H9 (cell line): ENCODE measurements at regions not wholly inside any gene's neighbourhood (a gene's known extent, or its start where the extent isn't known, plus 50 kb on each side); places are given as distances from the start of the nearest gene placed in this dataset.

Experiments
- DNase-seq: peaks from one replicate; pipeline ENCODE4 v3.0.0-alpha.2; 2017
- H2AFZ ChIP-seq: one replicate; pipeline ENCODE4 v1.6.1; 2013; ENCODE audit warnings: mild to moderate bottlenecking, low read length, control low read depth, moderate library complexity
- H2AK5ac ChIP-seq: 2 replicates; pipeline ENCODE4 v1.6.1; 2013; ENCODE audit warnings: low read length, control low read depth, mixed read lengths; ENCODE audit not compliant: insufficient read length
- H2BK120ac ChIP-seq: one replicate; pipeline ENCODE4 v1.6.1; 2013; ENCODE audit warnings: low read depth, mild to moderate bottlenecking, low read length, control low read depth, inconsistent platforms; ENCODE audit not compliant: poor library complexity, severe bottlenecking
- H2BK12ac ChIP-seq: 2 replicates; pipeline ENCODE4 v1.6.1; 2013; ENCODE audit warnings: low read length, control low read depth, mixed read lengths, low read depth; ENCODE audit not compliant: insufficient read length
- H2BK15ac ChIP-seq: 2 replicates; pipeline ENCODE4 v1.6.1; 2013; ENCODE audit warnings: low read depth, low read length, control low read depth
- H2BK20ac ChIP-seq: one replicate; pipeline ENCODE4 v1.6.1; 2013; ENCODE audit warnings: low read depth, mild to moderate bottlenecking, low read length, control low read depth, inconsistent platforms; ENCODE audit not compliant: poor library complexity, severe bottlenecking
- H2BK5ac ChIP-seq: 2 replicates; pipeline ENCODE4 v1.6.1; 2013; ENCODE audit warnings: low read length, control low read depth, mixed read lengths; ENCODE audit not compliant: insufficient read length
- H3K14ac ChIP-seq: 2 replicates; pipeline ENCODE4 v1.6.1; 2013; ENCODE audit warnings: low read length, control low read depth; ENCODE audit not compliant: insufficient read depth
- H3K18ac ChIP-seq: 2 replicates; pipeline ENCODE4 v1.6.1; 2013; ENCODE audit warnings: low read depth, mild to moderate bottlenecking, mixed read lengths, low read length, control low read depth; ENCODE audit not compliant: insufficient read length
- H3K23ac ChIP-seq: 2 replicates; pipeline ENCODE4 v1.6.1; 2013; ENCODE audit warnings: low read length, control low read depth, mixed read lengths, low read depth; ENCODE audit not compliant: insufficient read length
- H3K23me2 ChIP-seq: 2 replicates; pipeline ENCODE4 v1.6.1; 2013; ENCODE audit warnings: low read depth, mild to moderate bottlenecking, mixed read lengths, low read length, control low read depth; ENCODE audit not compliant: insufficient read length, poor library complexity, severe bottlenecking
- H3K27ac ChIP-seq: 2 replicates; pipeline ENCODE4 v1.5.1; 2013; ENCODE audit warnings: low read length, control low read depth, mixed read lengths, low read depth; ENCODE audit not compliant: insufficient read length
- H3K27me3 ChIP-seq: 2 replicates; pipeline ENCODE4 v1.6.1; 2013; ENCODE audit warnings: low read length, control low read depth, inconsistent platforms; ENCODE audit not compliant: insufficient read depth
- H3K4ac ChIP-seq: 2 replicates; pipeline ENCODE4 v1.6.1; 2013; ENCODE audit warnings: low read depth, mild to moderate bottlenecking, control low read depth, inconsistent platforms, low read length, moderate library complexity
- H3K4me1 ChIP-seq: 2 replicates; pipeline ENCODE4 v1.6.1; 2013; ENCODE audit warnings: low read length, control low read depth, inconsistent platforms; ENCODE audit not compliant: insufficient read depth
- H3K4me2 ChIP-seq: 2 replicates; pipeline ENCODE4 v1.6.1; 2013; ENCODE audit warnings: low read length, control low read depth, mixed read lengths; ENCODE audit not compliant: insufficient read length, insufficient read depth
- H3K56ac ChIP-seq: 2 replicates; pipeline ENCODE4 v1.6.1; 2013; ENCODE audit warnings: low read depth, mild to moderate bottlenecking, mixed read lengths, low read length, control low read depth; ENCODE audit not compliant: insufficient read length
- H3K79me1 ChIP-seq: 2 replicates; pipeline ENCODE4 v1.6.1; 2013; ENCODE audit warnings: low read depth, mild to moderate bottlenecking, moderate library complexity, low read length, control low read depth, inconsistent platforms; ENCODE audit not compliant: insufficient read depth, poor library complexity, severe bottlenecking
- H3K79me2 ChIP-seq: 2 replicates; pipeline ENCODE4 v1.6.1; 2013; ENCODE audit warnings: low read length, control low read depth, inconsistent platforms; ENCODE audit not compliant: insufficient read depth
- H3K9ac ChIP-seq: 2 replicates; pipeline ENCODE4 v1.6.1; 2013; ENCODE audit warnings: low read length, control low read depth, mixed read lengths; ENCODE audit not compliant: insufficient read length; ENCODE audit errors: extremely low read depth
- H3K9me3 ChIP-seq: one replicate; pipeline ENCODE4 v1.6.1; 2013; ENCODE audit warnings: low read depth, low read length, inconsistent platforms; ENCODE audit not compliant: control insufficient read depth
- H3T11ph ChIP-seq: one replicate; pipeline ENCODE4 v1.6.1; 2013; ENCODE audit warnings: mild to moderate bottlenecking, low read length, control low read depth, inconsistent platforms
- H4K20me1 ChIP-seq: one replicate; pipeline ENCODE4 v1.6.1; 2013; ENCODE audit not compliant: control insufficient read depth, insufficient read length, insufficient read depth
- H4K5ac ChIP-seq: 2 replicates; pipeline ENCODE4 v1.6.1; 2013; ENCODE audit warnings: low read depth, mild to moderate bottlenecking, mixed read lengths, low read length, control low read depth; ENCODE audit not compliant: insufficient read length
- H4K8ac ChIP-seq: replicated peaks from 2 replicates; pipeline ENCODE4 v1.6.1; 2013; ENCODE audit warnings: low read length, control low read depth, mixed read lengths, low read depth; ENCODE audit not compliant: insufficient read length
- H4K91ac ChIP-seq: 2 replicates; pipeline ENCODE4 v1.6.1; 2013; ENCODE audit warnings: low read depth, mild to moderate bottlenecking, moderate library complexity, mixed read lengths, low read length, control low read depth; ENCODE audit not compliant: insufficient read length
- H3K27ac Mint-ChIP-seq, 3 experiments: 2 replicates in 2 of 3; 3 replicates in 1 of 3; pipeline ENCODE4 v1.8.0; 2020 to 2021; ENCODE audit warnings: mixed read lengths in 3 of 3, mild to moderate bottlenecking in 1 of 3, moderate library complexity in 1 of 3
- H3K27me3 Mint-ChIP-seq: 2 replicates; pipeline ENCODE4 v1.8.0; 2021; ENCODE audit warnings: low read depth, mild to moderate bottlenecking, moderate library complexity, mixed read lengths
- H3K36me3 Mint-ChIP-seq, 3 experiments: 2 replicates in 2 of 3; 3 replicates in 1 of 3; pipeline ENCODE4 v1.8.0; 2020 to 2021; ENCODE audit warnings: low read depth in 3 of 3, mixed read lengths in 3 of 3; ENCODE audit not compliant: insufficient read depth in 1 of 3
- H3K4me1 Mint-ChIP-seq, 2 experiments: 2 replicates each; pipeline ENCODE4 v1.8.0; 2020; ENCODE audit warnings: mixed read lengths in 2 of 2
- H3K4me3 Mint-ChIP-seq, 2 experiments: 2 replicates in 1 of 2; 3 replicates in 1 of 2; pipeline ENCODE4 v1.8.0; 2020 to 2021; ENCODE audit warnings: mild to moderate bottlenecking in 2 of 2, mixed read lengths in 2 of 2, moderate library complexity in 1 of 2
- H3K9me3 Mint-ChIP-seq, 2 experiments: 2 replicates in 1 of 2; 3 replicates in 1 of 2; pipeline ENCODE4 v1.8.0; 2020; ENCODE audit warnings: mild to moderate bottlenecking in 2 of 2, mixed read lengths in 2 of 2, moderate library complexity in 1 of 2
- CTCF ChIP-seq: fragments of 200-600 bp; sonication (generic); conservative IDR thresholded peaks from 3 replicates; pipeline ENCODE4 v1.8.0; 2021; ENCODE audit warnings: antibody characterized with exemption, mild to moderate bottlenecking
- WGBS: extraction: QIAGEN DNeasy Blood & Tissue Kit; methylation state at CpG from one replicate; pipeline ENCODE4 v1.1.7; 2013; ENCODE audit warnings: missing lambda C conversion rate, low lambda C conversion rate, mixed read lengths; ENCODE audit not compliant: insufficient read length; ENCODE audit errors: extremely low coverage; 5-methylcytosine and 5-hydroxymethylcytosine counted together

DNA sequence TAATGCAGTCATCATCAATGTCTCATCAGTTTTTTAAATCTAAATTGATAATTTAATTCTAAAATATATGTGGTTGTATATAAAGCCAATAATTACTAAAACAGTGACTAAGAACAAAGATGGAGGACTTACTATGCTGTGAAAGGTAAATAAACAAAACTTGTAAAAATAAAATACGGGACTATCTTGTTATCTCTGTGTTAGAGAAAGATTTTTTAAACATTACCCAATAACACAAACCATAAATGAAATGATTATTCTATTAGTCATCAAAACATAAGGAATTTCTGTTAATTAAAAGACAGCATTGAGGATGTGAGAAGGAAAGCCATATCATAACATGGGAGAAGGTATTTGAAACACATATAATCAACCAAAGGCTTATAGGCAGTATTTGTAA is 226.2 kb upstream of the SMC2 start:
- Mint-ChIP-seq H3K9me3 (no peaks in the 10 kb centered on the region; a peak in 1 of 5 replicates), H3K4me1 (no peaks in the 10 kb centered on the region), H3K36me3 (no peaks in the 10 kb centered on the region), H3K27me3 (no peaks in the 10 kb centered on the region), H3K27ac (no peak overlapping the region), H3K4me3 (no peak overlapping the region)
- H3K4me1 ChIP-seq = no peaks in the 10 kb centered on the region
- no peaks in the 10 kb centered on the region for H3K9me3 ChIP-seq
- H3K4me2 ChIP-seq = no peak overlapping the region
- H2BK20ac ChIP-seq = no peak overlapping the region
- no peak overlapping the region for H3K56ac ChIP-seq
- H3T11ph ChIP-seq = no peak overlapping the region
- no peaks in the 10 kb centered on the region for H3K23me2 ChIP-seq
- no peak overlapping the region for H2BK120ac ChIP-seq
- no CpG with 5 or more reads among the region's 1 CpG for WGBS
- H3K4ac ChIP-seq = no peak overlapping the region
- H2BK12ac ChIP-seq = no peak overlapping the region
- H4K8ac ChIP-seq = no peak overlapping the region
- no peak for TF ChIP-seq CTCF
- no peak overlapping the region for H3K14ac ChIP-seq
- H3K79me2 ChIP-seq = no peaks in the 10 kb centered on the region
- no peaks in the 10 kb centered on the region for H3K27me3 ChIP-seq
- no peak overlapping the region for H2BK15ac ChIP-seq
- H2AK5ac ChIP-seq = no peak overlapping the region
- H4K5ac ChIP-seq = no peak overlapping the region
- H4K91ac ChIP-seq = no peak overlapping the region
- no peak overlapping the region for H3K9ac ChIP-seq
- H3K18ac ChIP-seq = no peak overlapping the region
- H3K27ac ChIP-seq = no peak overlapping the region
- DNase-seq = no peak
- H3K79me1 ChIP-seq = no peaks in the 10 kb centered on the region
- no peak overlapping the region for H3K23ac ChIP-seq
- H4K20me1 ChIP-seq = no peaks in the 10 kb centered on the region
- no peak overlapping the region for H2BK5ac ChIP-seq
- no peak overlapping the region for H2AFZ ChIP-seq
